Renal pelvis (tissue), 1 donor: ENCODE measurements at regions not wholly inside any gene's neighbourhood (a gene's known extent, or its start where the extent isn't known, plus 50 kb on each side); places are given as distances from the start of the nearest gene placed in this dataset.

ENCODE experiments used
- DNase-seq: peaks from one replicate; pipeline ENCODE4 v3.0.0-alpha.2; 2013

DNA sequence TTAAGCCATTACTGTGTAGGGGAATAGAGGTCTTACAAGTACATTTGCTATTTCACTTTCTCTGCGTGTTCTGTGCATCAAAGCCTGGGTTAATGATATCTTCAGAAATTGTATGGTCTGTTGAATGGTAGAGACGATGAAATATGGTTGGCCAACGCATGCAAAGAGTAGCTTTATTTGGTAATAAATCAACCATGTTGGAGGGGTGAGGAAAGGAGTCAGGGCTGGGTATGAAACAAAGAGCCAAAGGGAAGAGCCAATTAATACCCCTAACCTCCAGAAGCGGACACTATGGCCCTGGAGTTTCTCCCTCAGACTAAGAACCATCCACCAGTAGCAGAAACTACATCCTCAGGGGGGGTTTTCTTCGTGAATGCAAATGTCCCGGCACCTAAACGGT, 1974.0 kb upstream of the WWC1 start:
- no peak for DNase-seq

DNA sequence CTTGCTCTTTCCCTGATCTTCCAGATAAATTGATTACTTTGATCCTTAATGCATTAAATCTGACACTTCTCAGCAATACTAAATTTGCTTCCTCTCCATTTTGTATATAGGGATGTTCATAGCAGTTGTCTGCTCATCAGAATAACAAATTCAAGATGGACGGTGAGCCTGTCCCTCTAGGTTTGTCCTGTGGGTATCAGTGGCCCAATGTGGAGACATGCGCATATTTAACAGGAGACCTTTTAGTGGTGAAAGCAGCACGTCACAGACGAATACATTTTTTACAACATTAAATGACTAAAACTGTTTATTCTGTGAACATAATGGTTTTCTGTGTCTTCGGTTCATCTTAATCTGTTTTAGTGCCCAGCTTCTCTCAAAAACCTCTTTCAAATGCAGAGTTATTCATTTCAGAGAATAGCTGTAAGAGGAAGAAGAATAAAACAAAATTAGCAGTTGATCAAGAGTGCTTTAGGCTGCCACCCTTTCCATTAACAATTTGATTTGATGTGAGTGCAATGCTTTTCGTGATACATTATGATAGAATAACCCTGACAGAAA, 1970.4 kb upstream of the WWC1 start:
- DNase-seq = no peak

DNA sequence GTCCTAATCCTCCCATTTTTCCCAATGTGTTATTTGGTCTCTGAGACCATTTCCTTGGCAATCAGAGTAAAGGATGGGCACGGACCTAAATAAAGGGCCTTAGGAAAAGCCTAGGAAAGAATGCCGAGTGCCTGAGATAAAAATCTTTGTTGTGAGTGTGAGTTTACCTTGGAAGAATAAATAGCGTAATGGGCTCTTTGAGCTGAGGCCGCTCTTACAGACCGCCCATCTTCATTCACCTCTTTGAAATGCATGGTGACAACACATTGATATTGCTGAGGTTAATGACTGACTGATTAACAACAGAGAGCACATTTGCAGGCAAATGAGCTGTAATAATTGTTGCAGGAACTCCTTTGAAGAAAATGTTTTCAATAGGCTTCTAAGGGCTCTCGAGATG, 1967.1 kb upstream of the WWC1 start:
- DNase-seq = no peak

- peak; percentile 59 for DNase-seq
These were observed 1962.2 kb upstream of the WWC1 start for GRCh38 chr5:166329149-166329800.

DNA sequence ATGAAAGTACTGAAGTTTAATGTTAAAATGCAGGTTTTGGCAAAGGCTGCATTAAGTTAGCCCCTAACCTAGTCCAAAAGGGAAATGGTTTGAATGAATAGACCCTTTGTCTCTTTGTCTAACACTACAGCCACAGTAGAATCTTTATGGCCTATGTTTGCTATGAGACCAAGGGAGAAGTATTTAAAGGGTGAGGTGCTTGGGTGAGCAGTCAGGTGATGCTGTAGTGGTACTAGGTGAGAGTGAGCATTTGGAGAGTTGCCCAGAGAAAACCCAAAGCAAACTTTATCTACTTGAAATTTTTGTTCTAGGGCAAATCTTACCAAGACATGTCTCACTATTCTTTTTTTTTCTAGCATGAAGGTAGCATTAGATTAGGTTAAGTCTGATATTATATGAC, 1961.4 kb upstream of the WWC1 start:
- DNase-seq = no peak

- no peak for DNase-seq
These were observed 1959.9 kb upstream of the WWC1 start for GRCh38 chr5:166331521-166331920.

DNA sequence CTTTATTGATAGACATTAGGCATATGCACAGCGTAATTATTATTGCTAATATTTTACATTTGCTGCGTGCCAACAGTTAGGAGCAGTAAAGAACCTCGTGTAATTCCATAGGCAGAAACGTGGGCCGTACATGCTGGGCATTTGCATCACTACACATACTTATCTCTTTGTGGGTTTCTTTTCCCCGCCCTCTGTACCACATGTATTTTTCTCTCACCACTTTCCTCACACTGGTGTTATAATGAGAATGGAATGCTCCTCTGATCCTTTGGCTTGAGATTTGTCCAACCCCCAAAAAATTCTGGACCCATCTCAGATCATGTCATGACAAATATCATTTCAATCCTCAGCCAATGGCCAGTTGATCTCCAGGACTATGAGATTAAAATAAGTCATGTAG, 1952.6 kb upstream of the WWC1 start:
- DNase-seq = no peak

GRCh38 chr5:166340039-166340438, 1951.4 kb upstream of the WWC1 start:
- no peak for DNase-seq

DNA sequence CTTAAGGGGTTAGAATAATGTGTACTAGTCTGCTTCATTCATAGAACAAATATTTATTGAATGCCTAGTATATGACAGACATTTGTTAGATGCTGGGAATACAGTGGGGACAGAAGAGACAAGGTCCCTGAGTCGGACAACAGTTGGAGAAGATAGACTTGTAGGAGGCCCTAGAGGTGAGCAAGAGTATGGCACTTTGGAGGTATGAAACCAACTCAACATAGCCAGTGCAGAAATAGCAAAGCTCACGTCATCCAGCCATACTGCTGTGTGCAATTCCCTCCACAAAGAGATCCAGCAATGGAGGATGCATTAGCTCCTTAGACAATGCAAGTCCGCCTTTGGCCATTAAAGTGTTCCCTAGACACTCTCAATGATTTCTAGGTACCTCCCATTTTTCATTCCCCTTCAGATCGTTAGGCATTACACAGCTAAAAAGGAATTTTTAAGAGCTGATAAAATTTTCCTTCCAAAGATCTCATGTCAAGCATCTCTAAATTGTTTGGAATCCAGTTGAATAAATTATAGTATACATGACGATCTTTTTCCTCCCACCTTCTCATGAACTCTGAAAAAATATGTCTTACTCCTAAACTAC, 1949.6 kb upstream of the WWC1 start:
- no peak for DNase-seq

GRCh38 chr5:166342402-166342801, 1949.0 kb upstream of the WWC1 start:
- DNase-seq = no peak

DNA sequence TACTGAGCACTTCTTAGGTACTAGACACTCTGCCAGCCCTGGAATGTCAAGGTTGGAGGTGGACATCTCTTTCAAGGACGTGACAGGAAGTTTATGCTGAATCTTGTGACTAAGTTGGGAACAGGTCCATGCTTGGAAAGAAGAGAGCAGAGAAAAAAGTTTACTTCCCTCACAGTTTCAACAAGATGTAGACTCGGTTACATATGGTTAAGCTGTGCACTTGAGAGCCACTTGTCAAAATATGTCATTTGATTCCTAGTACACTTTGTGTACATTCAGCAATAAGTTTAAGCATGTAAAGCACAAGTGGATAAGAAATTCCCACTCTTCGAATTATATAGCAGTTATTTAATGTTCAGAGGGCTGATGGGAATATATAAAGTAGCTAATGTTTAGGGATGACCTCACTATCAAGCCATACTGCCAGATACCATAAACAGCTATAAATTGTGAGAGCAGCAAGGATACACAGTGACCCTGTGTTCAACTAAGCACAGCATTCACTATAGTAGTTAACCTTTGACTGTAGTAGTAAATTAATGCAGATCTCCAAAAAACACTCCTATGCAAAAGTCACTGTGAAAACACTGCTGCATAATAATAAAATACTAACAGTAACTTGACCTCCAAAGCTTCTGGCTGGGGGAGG, 1944.6 kb upstream of the WWC1 start:
- DNase-seq = peak; percentile 83

DNA sequence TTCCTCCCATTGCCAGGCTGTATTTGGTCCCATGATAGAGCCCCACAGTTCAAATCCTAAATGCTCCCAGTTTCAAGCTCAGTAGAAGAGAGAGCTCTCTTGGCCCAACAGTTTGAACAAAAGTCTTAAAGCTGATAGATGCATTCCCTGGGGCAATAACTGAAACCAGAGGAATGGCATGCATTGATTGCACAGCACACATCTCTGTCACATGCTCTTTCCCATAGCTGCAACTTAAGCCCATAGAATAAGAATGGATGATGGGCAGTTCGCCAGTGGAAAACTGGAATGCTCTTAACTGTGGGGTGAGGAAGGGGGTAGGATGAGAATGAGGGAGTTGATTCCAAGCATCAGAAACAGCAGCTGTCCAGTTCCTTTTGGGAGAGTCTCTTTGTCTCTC, 1942.4 kb upstream of the WWC1 start:
- DNase-seq = no peak

- no peak for DNase-seq
These were observed 1937.9 kb upstream of the WWC1 start for GRCh38 chr5:166353580-166353979.

DNA sequence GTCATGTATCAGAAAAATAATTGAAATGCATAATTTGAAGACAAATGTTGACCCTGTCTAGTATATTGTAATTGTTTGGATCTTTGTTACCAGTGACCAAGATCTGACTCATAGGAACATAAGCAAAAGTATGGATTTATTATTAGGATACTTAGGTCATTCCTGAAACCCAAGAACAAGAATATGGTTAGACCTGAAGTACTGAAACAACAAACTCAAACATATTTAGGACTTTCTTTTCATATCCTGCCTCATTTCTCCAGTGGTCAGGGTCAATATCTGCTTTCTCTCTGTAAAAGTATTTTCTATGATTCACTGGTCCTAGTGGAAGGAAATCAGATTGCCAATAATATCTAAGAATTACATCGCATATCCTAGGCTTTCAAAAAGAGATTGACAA, 1937.1 kb upstream of the WWC1 start:
- no peak for DNase-seq

GRCh38 chr5:166356096-166356495, 1935.3 kb upstream of the WWC1 start:
- DNase-seq = no peak

DNA sequence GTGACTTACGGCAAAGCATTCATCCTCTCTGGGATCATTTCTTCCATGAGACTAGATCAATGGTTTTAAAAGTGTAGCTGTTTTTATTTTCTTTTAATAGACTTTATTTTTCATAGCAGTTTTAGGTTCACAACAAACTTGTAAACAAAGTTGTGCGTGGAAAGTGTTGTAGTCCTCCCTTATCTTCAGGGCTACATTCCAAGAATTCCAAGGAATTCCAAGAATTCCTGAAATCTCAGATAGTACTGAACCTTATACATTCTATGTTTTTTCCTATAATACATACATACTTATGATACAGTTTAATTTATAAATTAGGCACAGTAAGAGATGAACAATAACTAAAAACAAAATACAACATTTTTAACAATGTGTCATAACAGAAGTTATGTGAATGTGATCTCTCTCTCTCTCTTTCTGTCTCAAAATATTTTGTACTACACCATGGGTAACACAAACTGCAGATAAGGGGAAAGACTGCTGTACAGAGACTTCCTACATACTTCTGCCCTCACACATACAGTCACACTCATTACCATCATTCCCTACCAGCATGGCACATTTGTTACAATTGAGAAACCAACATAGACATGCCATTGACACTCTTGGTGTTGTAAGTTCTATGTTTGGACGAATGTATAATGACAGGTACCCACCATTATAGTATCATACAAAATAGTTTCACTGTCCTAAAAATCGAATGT, 1933.2 kb upstream of the WWC1 start:
- no peak for DNase-seq

GRCh38 chr5:166363087-166363760, 1928.2 kb upstream of the WWC1 start:
- no peak for DNase-seq

DNA sequence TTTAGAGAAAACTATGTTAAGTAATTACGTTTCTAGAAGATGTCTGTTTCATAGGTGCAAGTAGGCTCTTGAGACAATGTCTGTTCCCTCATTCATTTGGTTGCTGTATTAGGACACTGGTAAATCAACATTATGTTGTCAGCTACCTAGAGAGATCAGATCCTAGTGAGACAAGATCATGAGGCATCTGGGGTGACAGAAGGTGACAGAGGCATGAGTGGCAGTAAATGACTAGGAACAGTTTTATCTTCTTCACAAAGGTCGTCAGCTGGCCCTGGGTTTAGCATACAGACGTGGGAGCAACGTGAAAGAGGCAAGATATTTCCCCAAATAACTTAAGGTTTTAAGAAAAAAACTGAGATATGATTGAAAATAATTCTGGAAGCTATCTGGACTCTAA, 1926.3 kb upstream of the WWC1 start:
- DNase-seq = no peak

GRCh38 chr5:166367391-166367790, 1924.1 kb upstream of the WWC1 start:
- no peak for DNase-seq

DNA sequence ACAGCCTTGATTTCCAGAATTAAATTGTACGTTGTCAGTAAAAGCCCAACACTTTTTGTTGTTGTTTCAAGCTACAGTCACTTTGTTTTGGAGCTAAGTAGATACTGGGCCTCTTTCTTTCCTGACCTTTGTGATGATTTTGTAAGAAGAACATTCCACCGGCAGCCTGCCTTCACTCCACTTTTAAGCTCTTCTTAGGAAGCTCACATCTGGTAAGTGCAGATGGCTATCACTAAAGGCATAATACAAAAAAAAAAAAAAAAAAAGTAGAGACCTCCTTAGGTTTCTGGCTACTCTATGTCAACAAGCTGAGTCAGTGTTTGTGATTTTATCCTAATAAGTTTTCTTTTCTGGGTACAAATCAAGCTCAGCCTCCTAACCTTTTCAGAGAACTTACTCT, 1922.1 kb upstream of the WWC1 start:
- DNase-seq = no peak

- no peak for DNase-seq
These were observed 1921.6 kb upstream of the WWC1 start for GRCh38 chr5:166369807-166370206.
